Ovary (tissue), 7 donors: ENCODE measurements at regions not wholly inside any gene's neighbourhood (a gene's known extent, or its start where the extent isn't known, plus 50 kb on each side); places are given as distances from the start of the nearest gene placed in this dataset.

ENCODE experiments used
- DNase-seq, 5 donors: peaks; one replicate each; pipeline ENCODE4 v3.0.0-alpha.2; 2019 to 2020
- H3K27ac ChIP-seq, 2 donors: fragments of 200-600 bp; one replicate each; pipeline versions ENCODE4 v1.5.1 to v1.8.0; 2019 to 2022
- H3K27me3 ChIP-seq: fragments of 200-600 bp; one replicate; pipeline ENCODE4 v1.8.0; 2022
- H3K36me3 ChIP-seq: fragments of 200-600 bp; sonication (generic); one replicate; pipeline ENCODE4 v1.5.1; 2019
- H3K4me1 ChIP-seq: one replicate; pipeline ENCODE4 v1.8.1; 2013; ENCODE audit warnings: mild to moderate bottlenecking, moderate library complexity; ENCODE audit not compliant: insufficient read depth
- H3K4me3 ChIP-seq: fragments of 200-600 bp; sonication (generic); one replicate; pipeline ENCODE4 v1.5.1; 2017
- H3K9me3 ChIP-seq, 2 donors: fragments of 200-600 bp in 1 of 2; sonication (generic) in 1 of 2; one replicate each; pipeline versions ENCODE4 v1.5.1 to v1.8.1; 2013 to 2019; ENCODE audit warnings: mild to moderate bottlenecking in 1 of 2, moderate library complexity in 1 of 2
- EP300 ChIP-seq: sonication (generic); formaldehyde crosslinking; IDR thresholded peaks from one replicate; pipeline ENCODE4 v1.6.1; 2017; ENCODE audit warnings: antibody characterized with exemption
- POLR2A ChIP-seq: fragments of 450-650 bp; IDR thresholded peaks from one replicate; pipeline ENCODE4 v1.6.1; 2017; ENCODE audit warnings: antibody characterized with exemption, mild to moderate bottlenecking, moderate library complexity
- WGBS, 3 donors: extraction: QIAGEN DNeasy Blood & Tissue Kit in 1 of 3; methylation state at CpG; one replicate each; pipeline versions ENCODE4 v1.1.5 to v1.1.7; 2013 to 2017; 5-methylcytosine and 5-hydroxymethylcytosine counted together
- intact Hi-C, 4 donors: fragments of 100-400 bp; cut with DNase I; formaldehyde crosslinking; loops; one replicate each; pipeline versions ENCODE4 v1.11.0 to v1.15.1; 2022 to 2023
- TF ChIP-seq, protein P1 (sequence below), 3 donors: fragments of 450-650 bp in 2 of 3; fragments of 200-600 bp in 1 of 3; IDR thresholded peaks; one replicate each; pipeline versions ENCODE4 v1.5.1 to v1.8.0; 2016 to 2022; ENCODE audit warnings: antibody characterized with exemption in 3 of 3, mild to moderate bottlenecking in 1 of 3
- donor health status: DM: no; HTN: no; CAD: no; lungs with moderate emphysema.
- donor health status: DM: no; HTN: no; CAD: no.
- donor health status: Bipolar disorder and iron deficiency.
- donor health status: DM: no; HTN: no; CAD: no.
- donor health status: DM: yes; HTN: yes; CAD: no.

DNA sequence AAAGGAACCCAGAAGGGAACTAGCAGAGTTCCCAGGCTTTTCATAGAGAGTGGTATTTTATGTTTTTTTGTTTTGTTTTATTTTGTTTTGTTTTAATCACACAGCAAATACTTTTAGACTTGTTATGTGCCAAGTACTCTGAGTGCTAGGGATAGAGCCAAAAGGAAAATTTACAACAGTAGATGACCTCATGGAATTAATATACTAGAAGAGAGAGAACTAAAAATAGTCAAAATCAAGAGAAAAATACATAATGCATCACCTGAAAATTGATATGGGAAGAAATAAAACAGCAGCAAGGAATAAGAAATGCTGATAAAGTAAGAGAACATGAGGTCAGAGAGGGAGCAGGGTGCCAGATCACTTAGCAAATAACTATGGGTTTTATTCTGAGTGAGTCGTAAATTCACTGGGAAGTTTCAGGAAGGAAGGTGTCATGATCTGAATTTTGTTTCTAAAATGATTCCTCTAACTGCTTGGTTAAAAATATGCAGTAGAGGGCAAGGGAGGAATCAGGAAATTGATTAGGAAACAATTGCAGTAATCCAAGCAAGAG is 351.0 kb downstream of the ANKRD7 start:
- intact Hi-C loops: no loop called here
- Histone ChIP-seq H3K27me3 (no peaks in the 10 kb centered on the region), H3K9me3 (no peaks in the 10 kb centered on the region), H3K27ac (no peak overlapping the region), H3K36me3 (no peaks in the 10 kb centered on the region), H3K4me1 (no peaks in the 10 kb centered on the region), H3K4me3 (no peak overlapping the region)
- no peak for TF ChIP-seq EP300
- TF ChIP-seq, protein P1, sequence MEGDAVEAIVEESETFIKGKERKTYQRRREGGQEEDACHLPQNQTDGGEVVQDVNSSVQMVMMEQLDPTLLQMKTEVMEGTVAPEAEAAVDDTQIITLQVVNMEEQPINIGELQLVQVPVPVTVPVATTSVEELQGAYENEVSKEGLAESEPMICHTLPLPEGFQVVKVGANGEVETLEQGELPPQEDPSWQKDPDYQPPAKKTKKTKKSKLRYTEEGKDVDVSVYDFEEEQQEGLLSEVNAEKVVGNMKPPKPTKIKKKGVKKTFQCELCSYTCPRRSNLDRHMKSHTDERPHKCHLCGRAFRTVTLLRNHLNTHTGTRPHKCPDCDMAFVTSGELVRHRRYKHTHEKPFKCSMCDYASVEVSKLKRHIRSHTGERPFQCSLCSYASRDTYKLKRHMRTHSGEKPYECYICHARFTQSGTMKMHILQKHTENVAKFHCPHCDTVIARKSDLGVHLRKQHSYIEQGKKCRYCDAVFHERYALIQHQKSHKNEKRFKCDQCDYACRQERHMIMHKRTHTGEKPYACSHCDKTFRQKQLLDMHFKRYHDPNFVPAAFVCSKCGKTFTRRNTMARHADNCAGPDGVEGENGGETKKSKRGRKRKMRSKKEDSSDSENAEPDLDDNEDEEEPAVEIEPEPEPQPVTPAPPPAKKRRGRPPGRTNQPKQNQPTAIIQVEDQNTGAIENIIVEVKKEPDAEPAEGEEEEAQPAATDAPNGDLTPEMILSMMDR (IDR thresholded peaks at IDR 0.05): no peak
- TF ChIP-seq POLR2A: no peak
- 6 to 8% (median 6%) methylated on average over 1 of the region's 1 CpG for WGBS, 3 donors
- no peak for DNase-seq

DNA sequence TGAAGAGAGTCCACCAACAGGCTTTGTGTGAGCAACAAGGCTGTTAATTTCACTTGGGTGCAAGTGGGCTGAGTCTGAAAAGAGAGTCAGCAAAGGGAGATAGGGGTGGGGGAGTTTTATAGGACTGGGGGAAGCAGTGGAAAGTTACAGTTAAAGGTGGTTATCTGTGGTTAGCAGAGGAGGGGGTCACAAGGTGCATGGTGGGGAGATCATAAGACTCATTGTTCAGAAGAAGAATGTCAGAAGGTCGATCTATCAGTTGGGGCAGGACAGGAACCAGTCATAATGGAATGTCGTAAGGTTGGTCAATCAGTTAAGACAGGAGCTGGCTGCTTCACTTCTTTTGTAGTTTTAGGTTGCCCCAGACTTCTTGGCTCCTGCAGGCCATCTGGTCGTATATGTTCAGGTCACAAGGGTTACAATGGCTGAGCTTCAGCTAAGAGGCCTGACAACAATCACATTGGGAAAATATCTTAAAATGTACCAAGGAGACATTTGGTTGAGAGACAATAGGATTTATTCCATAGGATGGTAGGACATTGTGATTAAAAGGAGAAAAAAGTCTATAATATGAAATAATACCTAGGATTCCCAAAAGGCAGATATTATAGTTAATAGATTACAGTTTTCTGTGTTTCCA is 356.4 kb downstream of the ANKRD7 start:
- TF ChIP-seq, protein P1 (IDR thresholded peaks at IDR 0.05): no peak
- no peak for TF ChIP-seq EP300
- TF ChIP-seq POLR2A: no peak
- Histone ChIP-seq H3K9me3 (no peaks in the 10 kb centered on the region), H3K4me1 (no peaks in the 10 kb centered on the region), H3K4me3 (no peak overlapping the region), H3K27me3 (no peaks in the 10 kb centered on the region), H3K27ac (no peak overlapping the region), H3K36me3 (no peaks in the 10 kb centered on the region)
- intact Hi-C loops: no loop called here
- DNase-seq: no peak
- 78 to 84% (median 83%) methylated on average over 3 of the region's 3 CpGs for WGBS, 3 donors

DNA sequence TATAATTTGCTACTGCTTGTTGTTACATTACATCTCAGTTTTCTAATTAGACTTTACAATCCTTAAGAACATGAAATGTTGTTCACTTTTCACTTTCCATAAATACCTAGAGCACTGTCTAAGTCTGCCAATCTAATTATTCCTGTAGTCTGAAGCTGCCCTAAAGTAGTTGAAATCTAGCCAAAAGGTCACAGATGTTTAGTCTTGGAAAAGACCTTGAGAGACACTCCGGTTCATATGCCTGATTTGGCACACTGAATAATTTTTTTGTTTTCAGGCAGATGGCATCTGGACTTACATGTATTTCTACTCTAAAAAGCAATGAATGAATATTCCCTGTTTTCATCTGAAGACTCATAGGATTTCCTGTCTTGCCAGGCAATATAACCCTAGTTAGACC is 359.1 kb downstream of the ANKRD7 start:
- TF ChIP-seq POLR2A (no peak), EP300 (no peak)
- TF ChIP-seq, protein P1 (IDR thresholded peaks at IDR 0.05): no peak
- H3K27ac ChIP-seq: no peak overlapping the region

DNA sequence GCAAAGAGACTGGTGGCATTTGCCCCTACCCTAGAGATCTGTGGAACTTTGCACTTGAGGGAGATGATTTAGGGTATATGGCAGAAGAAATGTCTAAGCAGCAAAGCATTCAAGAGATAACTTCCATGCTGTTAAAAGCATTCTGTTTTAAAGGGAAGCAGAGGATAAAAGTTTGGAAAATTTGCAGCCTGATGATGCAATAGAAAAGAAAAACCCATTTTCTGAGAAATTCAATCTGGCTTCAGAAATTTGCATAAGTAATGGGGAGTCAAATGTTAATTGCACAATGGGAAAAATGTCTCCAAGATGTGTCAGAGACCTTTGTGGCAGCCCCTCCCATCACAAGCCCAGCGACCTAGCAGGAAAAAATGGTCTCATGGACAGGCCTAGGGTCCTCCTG is 361.7 kb downstream of the ANKRD7 start:
- DNase-seq: no peak
- no peaks in the 10 kb centered on the region for H3K36me3 ChIP-seq
- no peaks in the 10 kb centered on the region for H3K9me3 ChIP-seq
- WGBS, 3 donors: 80 to 87% (median 81%) methylated on average over 1 of the region's 1 CpG
- no peak overlapping the region for H3K4me3 ChIP-seq
- intact Hi-C loops: no loop called here
- no peak overlapping the region for H3K27ac ChIP-seq
- H3K27me3 ChIP-seq: no peaks in the 10 kb centered on the region
- TF ChIP-seq POLR2A: no peak
- TF ChIP-seq, protein P1 (IDR thresholded peaks at IDR 0.05): no peak
- TF ChIP-seq EP300: no peak
- H3K4me1 ChIP-seq: no peaks in the 10 kb centered on the region

More for the DNA sequence above, 359.1 kb downstream of the ANKRD7 start:
- H3K36me3 ChIP-seq: no peaks in the 10 kb centered on the region
- H3K9me3 ChIP-seq: no peaks in the 10 kb centered on the region
- DNase-seq: no peak
- H3K27me3 ChIP-seq: no peaks in the 10 kb centered on the region
- WGBS, 3 donors: 3 to 23% (median 11%) methylated on average over 1 of the region's 1 CpG
- no peaks in the 10 kb centered on the region for H3K4me1 ChIP-seq
- no peak overlapping the region for H3K4me3 ChIP-seq
- intact Hi-C loops: no loop called here
